Caco-2 (cell line): ENCODE measurements at regions not wholly inside any gene's neighbourhood (a gene's known extent, or its start where the extent isn't known, plus 50 kb on each side); places are given as distances from the start of the nearest gene placed in this dataset.

Experiments used
- BruUV-seq: library from RNA; stranded (reverse); fragments of 400-500 nt; replicated peaks from 2 replicates; lab custom pipeline; 2021; lab: Mats Ljungman, UMichigan
- CTCF ChIA-PET: fragments of 300-600 bp; sonication (Branson Sonifier 250); formaldehyde crosslinking; loops from one replicate; lab custom pipeline; 2022; ENCODE audit warnings: antibody characterized with exemption; lab: Charles Lee
- POLR2A ChIA-PET: fragments of 300-600 bp; sonication (Branson Sonifier 250); formaldehyde crosslinking; loops from one replicate; lab custom pipeline; 2022; ENCODE audit warnings: antibody characterized with exemption; lab: Charles Lee
- DNase-seq, 2 experiments: peaks; one replicate each; pipeline versions ENCODE4 v3.0.0 to v3.0.0-alpha.2; 2020 to 2022
- H3K27me3 ChIP-seq: replicated peaks from 2 replicates; pipeline ENCODE4 v1.6.0; 2011; ENCODE audit warnings: low read length; ENCODE audit not compliant: control insufficient read depth, insufficient read depth
- H3K36me3 ChIP-seq: 2 replicates; pipeline ENCODE4 v1.5.1; 2011; ENCODE audit warnings: low read length; ENCODE audit not compliant: control insufficient read depth, insufficient read depth
- H3K4me1 ChIP-seq: fragments of 250-450 bp; sonication (Bioruptor Pico); 2 replicates; pipeline ENCODE4 v1.5.1; 2020; ENCODE audit warnings: mild to moderate bottlenecking
- H3K4me3 ChIP-seq: 2 replicates; pipeline ENCODE4 v1.5.1; 2011; ENCODE audit warnings: low read depth, mild to moderate bottlenecking, control low read depth, low read length
- H3K9me3 ChIP-seq: fragments of 250-450 bp; sonication (Bioruptor Pico); 2 replicates; pipeline ENCODE4 v1.5.1; 2020; ENCODE audit warnings: mild to moderate bottlenecking, moderate library complexity
- H3K27ac Mint-ChIP-seq: one replicate; pipeline ENCODE4 v1.8.0; 2022; ENCODE audit warnings: mixed read lengths; ENCODE audit not compliant: unreplicated experiment
- H3K27me3 Mint-ChIP-seq: one replicate; pipeline ENCODE4 v1.8.0; 2022; ENCODE audit warnings: mixed read lengths; ENCODE audit not compliant: insufficient read depth, unreplicated experiment
- H3K36me3 Mint-ChIP-seq: one replicate; pipeline ENCODE4 v1.8.0; 2022; ENCODE audit warnings: mild to moderate bottlenecking, mixed read lengths; ENCODE audit not compliant: insufficient read depth, unreplicated experiment
- H3K4me1 Mint-ChIP-seq: one replicate; pipeline ENCODE4 v1.8.0; 2022; ENCODE audit warnings: low read depth, mixed read lengths; ENCODE audit not compliant: unreplicated experiment
- H3K4me3 Mint-ChIP-seq: one replicate; pipeline ENCODE4 v1.8.0; 2022; ENCODE audit warnings: mild to moderate bottlenecking, moderate library complexity, mixed read lengths; ENCODE audit not compliant: unreplicated experiment
- H3K9me3 Mint-ChIP-seq: one replicate; pipeline ENCODE4 v1.8.0; 2022; ENCODE audit warnings: mixed read lengths; ENCODE audit not compliant: unreplicated experiment
- CTCF ChIP-seq, 2 experiments: fragments of 200-600 bp in 1 of 2; IDR thresholded peaks; 1 replicate in 1 of 2; 2 replicates in 1 of 2; pipeline versions ENCODE4 v1.5.1 to v1.8.0; 2011 to 2022; ENCODE audit warnings: antibody characterized with exemption in 1 of 2, control low read depth in 1 of 2, inconsistent platforms in 1 of 2, low read depth in 1 of 2, low read length in 1 of 2, mild to moderate bottlenecking in 1 of 2, moderate library complexity in 1 of 2; ENCODE audit not compliant: insufficient read depth in 1 of 2, severe bottlenecking in 1 of 2, unreplicated experiment in 1 of 2
- intact Hi-C: fragments of 100-400 bp; cut with micrococcal nuclease; formaldehyde crosslinking; loops from one replicate; pipeline ENCODE4 v1.10.0; 2022; ENCODE audit not compliant: unreplicated experiment

GRCh38 chr15:69862540-69862939 is 235.2 kb downstream of the TLE3 start:
- no peaks in the 10 kb centered on the region for H3K27me3 Mint-ChIP-seq
- no peak overlapping the region for H3K4me3 Mint-ChIP-seq
- H3K9me3 ChIP-seq, result no peaks in the 10 kb centered on the region
- BruUV-seq, result no TSS peak
- ChIA-PET CTCF (no interaction called here), POLR2A (no interaction called here)
- H3K27ac Mint-ChIP-seq, result no peak overlapping the region
- no peak for TF ChIP-seq CTCF (IDR thresholded peaks at IDR 0.05; ENCODE audit: insufficient read depth in 1 of 2, low read depth in 1 of 2, low read length in 1 of 2, severe bottlenecking in 1 of 2, unreplicated experiment in 1 of 2)
- peaks cover under 1% of the 10 kb centered on the region for H3K9me3 Mint-ChIP-seq
- no peak overlapping the region for H3K4me3 ChIP-seq
- no peaks in the 10 kb centered on the region for H3K36me3 ChIP-seq
- peaks cover 29% of the 10 kb centered on the region for H3K4me1 ChIP-seq
- H3K36me3 Mint-ChIP-seq, result no peaks in the 10 kb centered on the region
- intact Hi-C loops, result no loop called here
- no peak for DNase-seq
- no peaks in the 10 kb centered on the region for H3K27me3 ChIP-seq
- peaks cover 22% of the 10 kb centered on the region for H3K4me1 Mint-ChIP-seq

GRCh38 chr15:69863446-69863845 is 234.3 kb downstream of the TLE3 start:
- no peak overlapping the region for H3K4me3 ChIP-seq
- no peaks in the 10 kb centered on the region for H3K9me3 ChIP-seq
- POLR2A ChIA-PET, result no interaction called here
- H3K36me3 ChIP-seq, result no peaks in the 10 kb centered on the region
- intact Hi-C loops, result no loop called here
- DNase-seq, result no peak
- BruUV-seq, result no TSS peak
- Mint-ChIP-seq H3K4me1 (peaks cover 22% of the 10 kb centered on the region), H3K4me3 (no peak overlapping the region), H3K27me3 (no peaks in the 10 kb centered on the region), H3K36me3 (no peaks in the 10 kb centered on the region), H3K27ac (no peak overlapping the region), H3K9me3 (peaks cover 9% of the 10 kb centered on the region)
- no peak for TF ChIP-seq CTCF (IDR thresholded peaks at IDR 0.05; ENCODE audit: insufficient read depth in 1 of 2, low read depth in 1 of 2, low read length in 1 of 2, severe bottlenecking in 1 of 2, unreplicated experiment in 1 of 2)
- no peaks in the 10 kb centered on the region for H3K27me3 ChIP-seq
- peaks cover 29% of the 10 kb centered on the region for H3K4me1 ChIP-seq
- CTCF ChIA-PET, result no interaction called here

- CTCF ChIA-PET, result no interaction called here
- no peak overlapping the region for H3K4me3 ChIP-seq
- intact Hi-C loops, result no loop called here
- H3K9me3 Mint-ChIP-seq, result peaks cover 9% of the 10 kb centered on the region
- H3K27me3 Mint-ChIP-seq, result no peaks in the 10 kb centered on the region
- no peaks in the 10 kb centered on the region for H3K36me3 Mint-ChIP-seq
- no peaks in the 10 kb centered on the region for H3K36me3 ChIP-seq
- TF ChIP-seq CTCF (IDR thresholded peaks at IDR 0.05; ENCODE audit: insufficient read depth in 1 of 2, low read depth in 1 of 2, low read length in 1 of 2, severe bottlenecking in 1 of 2, unreplicated experiment in 1 of 2), result no peak
- POLR2A ChIA-PET, result no interaction called here
- BruUV-seq, result no TSS peak
- H3K4me1 ChIP-seq, result peaks cover 35% of the 10 kb centered on the region
- no peaks in the 10 kb centered on the region for H3K9me3 ChIP-seq
- H3K27ac Mint-ChIP-seq, result no peak overlapping the region
- H3K4me3 Mint-ChIP-seq, result no peak overlapping the region
- DNase-seq, result no peak
- peaks cover 32% of the 10 kb centered on the region for H3K4me1 Mint-ChIP-seq
- H3K27me3 ChIP-seq, result no peaks in the 10 kb centered on the region
Measured at GRCh38 chr15:69865369-69865768, 232.3 kb downstream of the TLE3 start.
